ENCODE measurements at regions not wholly inside any gene's neighbourhood (a gene's known extent, or its start where the extent isn't known, plus 50 kb on each side); places are given as distances from the start of the nearest gene placed in this dataset.
"Not testable (repeated sequence)": the region's sequence is repeated elsewhere in the genome, so short reads cannot be mapped to it uniquely, and the experiment has no call there.

DNA sequence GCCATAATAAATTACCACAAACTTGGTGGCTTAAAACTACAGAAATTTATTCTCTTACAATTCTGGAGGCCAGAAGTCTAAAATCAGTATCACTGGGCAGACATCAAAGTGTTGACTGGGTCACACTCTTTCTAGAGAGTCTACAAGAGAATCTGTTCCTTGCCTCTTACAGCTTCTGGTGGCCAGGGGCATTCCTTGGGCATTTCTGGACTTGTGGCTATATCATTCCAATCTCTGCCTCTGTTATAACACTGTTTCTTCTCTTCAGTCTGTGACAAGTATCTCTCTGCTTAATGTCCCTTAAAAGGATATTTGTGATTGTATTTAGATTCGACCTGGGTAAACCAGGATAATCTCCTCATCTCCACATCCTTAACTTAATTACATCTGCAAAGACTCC, 207.3 kb upstream of the DCAF8L1 start:
- no peak for DNase-seq

DNA sequence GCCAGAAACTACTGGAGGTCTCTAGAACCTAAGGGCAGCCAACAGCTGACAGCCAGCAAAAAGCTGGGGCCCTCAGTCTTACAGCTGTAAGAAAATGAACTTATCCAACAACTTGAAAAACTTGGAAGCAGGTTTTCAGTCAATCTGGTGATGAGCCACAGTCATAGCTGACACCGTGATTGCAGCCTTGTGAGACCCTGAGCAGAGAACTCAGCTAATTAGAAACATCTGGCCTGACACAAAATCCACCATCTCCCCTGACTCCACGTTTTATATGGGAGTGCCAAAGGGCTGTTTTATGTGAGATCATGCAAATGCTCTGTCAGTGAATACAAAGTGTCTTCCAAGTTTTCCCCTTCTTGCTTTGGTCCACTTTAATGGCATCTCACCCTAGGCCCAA, 198.8 kb upstream of the DCAF8L1 start:
- DNase-seq = no peak

DNA sequence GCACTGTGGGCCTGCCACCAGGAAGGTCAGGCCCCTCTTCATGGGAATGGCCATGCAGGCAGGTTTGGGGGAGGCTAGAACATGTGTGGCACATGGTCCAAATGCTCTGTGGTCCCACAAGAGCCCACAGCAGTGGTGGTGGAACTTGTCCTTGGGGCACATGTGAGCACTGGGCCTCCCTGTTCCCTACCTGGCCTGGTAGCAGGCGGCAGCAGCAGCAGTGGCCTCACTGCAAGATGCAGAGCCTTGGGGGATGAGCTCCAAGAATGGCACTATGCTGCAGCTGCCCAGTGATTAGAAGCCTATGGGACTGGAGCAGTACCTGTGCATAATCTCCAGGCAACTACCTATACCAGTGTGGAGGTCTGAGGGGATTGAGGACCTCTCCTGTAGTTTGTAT, 197.0 kb upstream of the DCAF8L1 start:
- no peak for DNase-seq

DNA sequence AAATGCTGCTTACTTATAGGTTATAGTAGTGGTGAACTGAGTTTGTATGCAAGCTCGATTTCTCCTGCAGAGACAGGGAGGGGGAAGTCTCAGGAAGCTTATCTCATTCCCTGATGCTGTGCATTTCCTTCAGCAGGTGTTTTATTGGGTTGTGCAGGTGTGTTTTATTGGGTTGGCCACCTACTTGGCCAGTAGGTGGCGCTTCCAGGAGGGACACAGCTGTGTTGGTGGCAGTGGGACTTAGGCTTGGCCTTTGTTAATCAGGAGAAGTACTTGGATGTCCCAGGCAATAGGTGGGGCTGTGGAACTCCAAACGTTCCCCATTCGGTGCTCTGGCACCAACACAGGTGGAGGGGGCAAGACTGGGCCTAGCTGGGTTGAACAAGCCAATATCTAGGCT, 196.0 kb upstream of the DCAF8L1 start:
- no peak for DNase-seq

DNA sequence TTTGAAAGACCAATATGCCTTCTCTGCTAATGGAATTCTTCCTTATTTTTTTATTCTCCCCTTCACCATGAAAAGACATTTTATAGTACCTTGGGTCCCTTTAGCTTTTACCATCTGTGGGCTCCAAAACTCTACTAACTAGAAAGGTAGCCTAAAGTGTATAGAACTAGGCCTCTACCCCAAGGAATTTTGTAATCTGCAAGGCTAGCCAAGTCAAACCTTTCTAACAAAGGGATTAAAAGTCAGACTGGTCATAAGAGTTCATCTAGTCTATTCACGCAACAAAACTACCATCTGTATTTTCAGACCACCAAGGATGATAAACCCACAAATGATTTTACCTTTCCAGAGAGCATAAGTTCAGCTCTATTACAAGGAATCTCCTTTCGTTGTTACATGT, 189.5 kb upstream of the DCAF8L1 start:
- DNase-seq = no peak

DNA sequence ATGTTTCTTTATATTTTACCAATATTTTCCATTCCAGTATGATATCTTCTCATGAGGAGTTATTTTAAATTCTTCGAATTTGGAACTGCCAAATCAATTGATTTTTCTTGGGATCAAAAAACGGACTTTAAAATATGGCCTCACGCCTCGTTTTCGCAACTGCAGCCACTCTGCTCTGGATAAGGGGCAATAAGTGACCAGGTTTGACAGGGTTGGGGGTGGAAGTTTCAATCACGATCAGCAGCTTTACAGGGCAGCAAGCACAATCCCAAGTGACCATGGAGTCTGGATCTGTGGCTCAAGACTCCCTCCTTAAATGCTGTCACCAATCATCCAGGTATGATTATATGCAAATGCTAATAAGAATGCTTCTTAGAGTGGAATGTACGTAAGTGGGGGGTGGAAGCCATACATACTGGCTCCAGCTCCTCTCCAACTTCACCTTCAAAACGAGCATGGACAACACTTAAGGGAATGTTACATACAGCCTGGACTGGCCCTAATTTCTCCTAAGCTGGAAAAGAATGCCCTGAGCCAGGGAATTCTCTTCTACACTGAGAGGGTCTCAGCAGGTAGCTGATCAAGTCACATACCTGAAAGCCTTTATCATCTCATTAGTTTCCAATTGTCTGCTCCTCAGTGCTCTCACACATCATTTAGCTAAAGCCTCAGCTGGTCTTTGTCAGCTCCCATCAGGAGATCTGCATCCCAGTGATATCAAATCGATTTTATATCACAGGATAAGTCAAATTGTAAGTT, 176.9 kb upstream of the DCAF8L1 start:
- no peak for DNase-seq

DNA sequence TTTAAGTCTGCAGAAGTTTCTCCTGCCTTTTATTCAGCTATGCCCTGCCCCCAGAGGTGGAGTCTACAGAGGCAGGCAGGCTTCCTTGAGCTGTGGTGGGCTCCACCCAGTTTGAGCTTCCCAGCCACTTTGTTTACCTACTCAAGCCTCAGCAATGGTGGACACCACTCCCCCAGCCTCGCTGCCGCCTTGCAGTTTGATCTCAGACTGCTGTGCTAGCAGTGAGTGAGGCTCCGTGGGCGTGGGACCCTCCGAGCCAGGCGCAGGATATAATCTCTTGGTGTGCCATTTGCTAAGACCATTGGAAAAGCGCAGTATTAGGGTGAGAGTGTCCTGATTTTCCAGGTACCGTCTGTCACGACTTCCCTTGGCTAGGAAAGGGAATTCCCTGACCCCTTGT, 171.0 kb upstream of the DCAF8L1 start:
- not testable (repeated sequence) for DNase-seq

DNA sequence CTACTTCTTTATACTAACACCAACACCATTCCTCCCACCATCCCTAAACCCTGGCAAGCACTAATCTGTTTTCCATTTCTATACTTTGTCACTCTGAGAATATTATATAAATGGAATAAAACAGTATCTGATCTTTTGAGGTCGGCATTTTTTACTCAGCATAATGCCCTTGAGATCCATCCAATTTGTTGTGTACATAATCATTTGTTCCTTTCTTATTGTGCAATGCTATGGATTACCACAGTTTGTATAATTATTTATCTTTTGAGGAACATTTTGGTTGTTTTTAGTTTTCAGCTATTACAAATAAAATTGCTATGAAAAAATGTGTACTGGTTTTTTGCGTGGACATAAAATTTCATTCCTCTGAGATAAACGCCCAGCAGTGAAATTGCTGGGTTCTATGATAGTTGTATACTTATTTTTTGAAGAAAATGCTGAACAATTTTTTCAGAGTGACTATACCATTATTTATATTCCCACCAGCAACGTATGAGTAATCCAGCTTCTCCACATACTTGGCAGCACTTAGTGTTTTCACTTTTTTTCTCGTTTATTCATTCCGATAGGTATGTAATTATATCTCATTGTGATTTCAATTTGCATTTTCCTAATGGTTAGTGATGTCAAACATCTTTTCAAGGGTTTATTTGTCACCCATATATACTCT, 154.3 kb upstream of the DCAF8L1 start:
- DNase-seq = no peak

DNA sequence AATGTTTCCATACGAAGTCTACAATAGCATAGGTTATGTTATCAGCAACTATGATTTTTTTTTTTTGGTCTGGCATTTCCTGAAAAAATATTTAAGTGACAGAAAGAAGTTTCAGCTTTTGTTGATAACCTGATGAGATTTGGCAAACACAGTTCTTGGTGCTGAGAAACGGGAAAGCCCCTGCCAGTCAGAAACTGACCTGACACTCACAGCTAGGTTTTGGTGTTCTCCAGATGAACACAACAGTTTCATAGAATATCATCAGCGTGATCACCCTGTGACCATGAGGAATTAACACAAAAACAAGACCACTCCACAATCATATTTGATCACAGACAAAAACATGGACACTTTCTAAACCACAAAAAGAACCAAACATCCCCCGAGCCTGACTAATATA, 152.5 kb upstream of the DCAF8L1 start:
- no peak for DNase-seq

DNA sequence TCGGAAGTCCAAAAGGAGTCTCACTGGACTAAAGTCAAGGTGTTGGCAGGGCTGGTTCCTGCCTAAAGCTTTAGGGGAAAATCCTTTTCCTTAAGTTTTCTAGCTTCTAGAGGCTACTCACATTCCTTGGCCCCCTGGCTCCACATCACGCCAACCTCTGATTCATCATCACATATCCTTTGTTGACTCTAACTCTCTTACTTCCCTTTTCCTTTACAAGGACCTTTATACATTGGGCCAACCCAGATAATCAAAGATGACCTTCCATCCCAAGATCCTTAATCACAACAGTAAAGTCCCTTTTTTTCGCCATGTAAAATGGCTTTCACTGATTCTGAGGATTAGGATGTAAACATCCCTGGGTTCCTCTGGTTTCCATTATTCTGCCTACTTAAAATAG, 146.4 kb upstream of the DCAF8L1 start:
- no peak for DNase-seq

DNA sequence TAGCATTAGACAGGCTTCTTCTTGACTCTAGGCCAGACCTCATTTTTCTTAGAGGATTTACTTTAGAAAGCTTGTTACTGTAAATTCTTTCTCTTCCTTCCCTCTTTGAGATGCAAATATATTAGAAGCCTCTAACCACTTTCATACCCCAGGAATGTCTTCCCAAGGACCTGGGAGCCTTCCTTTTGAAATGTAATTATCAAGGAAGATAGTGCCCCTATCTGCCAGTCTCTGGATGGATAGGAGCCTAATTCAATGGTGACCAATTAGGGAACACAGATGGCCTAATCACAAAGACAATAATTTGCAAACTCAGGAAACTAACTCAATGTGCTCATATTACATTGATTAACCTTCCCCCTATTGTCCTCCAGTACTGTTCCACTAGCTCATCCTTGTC, 145.6 kb upstream of the DCAF8L1 start:
- DNase-seq = no peak

DNA sequence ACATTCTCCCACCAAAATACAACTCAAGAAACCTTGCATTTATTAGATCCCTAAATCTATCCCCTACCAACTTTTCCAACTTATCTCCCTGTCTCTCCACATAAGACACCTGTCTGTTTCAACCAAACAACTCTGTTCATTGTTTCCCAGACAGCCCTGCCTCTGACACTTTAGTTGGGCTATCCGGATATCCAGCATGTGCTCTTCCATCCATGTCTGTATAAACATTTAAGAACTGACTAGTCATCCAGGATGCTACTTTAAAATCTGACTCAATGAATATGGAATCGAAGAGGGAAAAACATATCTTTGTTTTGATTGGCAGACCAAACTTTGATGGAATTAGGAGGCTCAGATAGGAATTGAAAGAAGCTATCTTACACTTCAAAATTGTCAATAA, 143.2 kb upstream of the DCAF8L1 start:
- DNase-seq = no peak

DNA sequence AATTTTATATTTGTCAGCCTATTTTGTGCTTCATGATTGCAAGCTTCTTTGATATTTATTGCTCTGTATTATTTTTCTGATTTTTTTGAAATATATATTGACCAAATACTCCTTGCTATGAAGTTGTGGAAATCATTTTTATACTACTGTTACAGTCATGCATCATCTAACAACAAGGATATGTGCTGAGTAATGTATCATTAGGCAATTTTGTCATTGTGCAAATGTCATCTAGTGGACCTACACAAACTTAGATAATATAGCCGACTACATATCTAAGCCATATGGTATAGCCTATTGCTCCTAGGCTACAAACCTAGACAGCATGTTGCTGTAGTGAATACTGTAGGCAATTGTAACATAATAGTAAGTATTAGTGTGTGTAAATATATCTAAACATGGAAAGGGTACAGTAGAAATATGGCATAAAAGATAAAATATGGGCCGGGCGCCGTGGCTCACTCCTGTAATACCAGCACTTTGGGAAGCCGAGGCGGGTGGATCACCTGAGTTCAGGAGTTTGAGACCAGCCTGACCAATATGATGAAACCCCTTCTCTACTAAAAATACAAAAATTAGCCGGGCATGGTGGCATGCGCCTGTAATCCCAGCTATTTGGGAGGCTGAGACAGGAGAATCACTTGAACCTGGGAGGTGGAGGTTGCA, 139.5 kb upstream of the DCAF8L1 start:
- DNase-seq = not testable (repeated sequence)

DNA sequence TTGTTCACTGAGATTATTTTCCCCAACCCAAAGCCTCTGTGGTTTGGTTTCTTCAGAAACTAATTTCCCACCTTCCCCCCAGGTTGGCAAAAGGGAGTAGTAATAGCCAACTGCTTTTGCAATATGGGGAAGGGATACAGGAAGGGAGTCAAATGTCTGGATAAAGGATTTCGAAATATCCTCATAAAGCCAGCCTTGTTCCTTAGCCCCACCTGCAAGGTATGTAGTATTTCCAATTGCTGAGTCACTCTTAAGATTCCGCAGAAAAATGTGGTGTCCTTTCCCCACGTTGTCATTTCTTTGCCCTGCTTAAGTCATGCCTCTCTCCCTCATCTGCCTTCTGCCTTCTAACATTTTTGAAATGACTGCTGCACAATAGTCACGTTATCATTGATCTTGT, 138.8 kb upstream of the DCAF8L1 start:
- no peak for DNase-seq

DNA sequence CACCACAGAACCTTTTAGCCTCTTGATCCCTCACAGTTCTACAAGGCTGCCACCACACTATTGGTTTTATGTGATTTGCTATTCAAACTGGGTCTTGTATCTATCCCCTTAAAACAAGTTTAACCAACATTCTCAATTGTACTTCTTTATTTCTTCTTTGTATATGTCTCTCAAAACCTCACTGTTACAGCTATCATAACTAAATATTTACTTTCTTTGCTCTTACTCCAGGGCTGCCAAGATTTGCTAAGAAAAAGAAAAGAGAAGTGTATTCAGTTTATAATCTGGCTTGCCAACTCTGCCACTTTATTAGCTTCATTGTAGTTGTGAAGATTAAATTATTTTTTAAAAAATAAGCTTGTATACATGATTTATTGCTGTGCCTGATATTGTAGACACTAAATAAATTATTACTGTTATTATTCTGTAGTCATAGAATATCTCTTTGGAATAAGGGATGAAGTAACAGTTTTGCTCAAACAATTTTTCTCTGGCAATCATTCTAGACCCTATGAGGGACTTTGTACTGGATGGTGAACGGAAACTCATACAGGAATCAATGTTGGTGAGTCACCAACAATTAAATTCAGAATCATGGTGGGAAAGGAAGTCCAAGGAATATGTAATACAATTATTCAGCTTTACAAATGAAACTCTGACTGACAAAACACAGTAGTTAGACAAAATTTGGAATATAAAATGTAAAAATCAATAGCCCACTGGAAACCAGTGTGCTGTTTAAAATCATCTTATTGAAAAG, 127.1 kb upstream of the DCAF8L1 start:
- DNase-seq = no peak

DNA sequence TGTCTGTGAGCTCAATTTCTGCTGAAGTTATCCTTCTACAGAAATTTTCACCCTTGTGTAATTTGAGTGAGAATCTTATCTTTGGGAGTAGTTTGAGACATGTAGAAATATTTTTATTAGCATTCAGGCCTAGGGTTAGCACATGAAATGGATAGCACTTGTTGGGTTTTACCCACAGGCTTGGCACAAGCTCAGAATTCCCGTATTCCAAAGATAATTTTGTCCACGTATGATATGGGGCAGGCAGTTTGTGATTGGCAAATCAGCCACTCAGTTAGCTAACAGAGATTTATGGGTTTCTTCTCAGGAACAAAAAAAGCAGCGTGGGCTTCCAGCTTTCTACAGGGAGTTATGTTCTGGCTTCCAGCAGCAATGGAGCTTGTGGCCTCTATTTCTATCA, 117.9 kb upstream of the DCAF8L1 start:
- DNase-seq = no peak

DNA sequence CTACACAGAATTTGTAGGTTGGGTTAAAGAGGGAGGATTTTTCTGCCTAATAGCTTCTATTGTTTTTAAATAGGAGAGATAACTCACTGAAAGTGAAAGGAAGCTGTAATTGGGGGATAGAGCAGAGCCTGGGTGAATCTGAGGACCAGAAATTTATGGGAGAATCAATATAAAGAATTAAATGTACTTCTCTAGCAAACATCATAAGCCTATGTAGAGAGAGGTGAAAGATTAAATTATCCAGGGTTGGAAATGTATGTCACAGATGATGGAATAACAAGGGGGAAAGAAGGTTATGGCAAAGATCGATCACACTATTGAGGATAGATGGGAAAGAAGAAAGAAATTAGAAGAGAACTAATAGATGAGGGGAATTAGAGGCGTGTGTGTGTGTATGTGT, 104.4 kb upstream of the DCAF8L1 start:
- DNase-seq = no peak

DNA sequence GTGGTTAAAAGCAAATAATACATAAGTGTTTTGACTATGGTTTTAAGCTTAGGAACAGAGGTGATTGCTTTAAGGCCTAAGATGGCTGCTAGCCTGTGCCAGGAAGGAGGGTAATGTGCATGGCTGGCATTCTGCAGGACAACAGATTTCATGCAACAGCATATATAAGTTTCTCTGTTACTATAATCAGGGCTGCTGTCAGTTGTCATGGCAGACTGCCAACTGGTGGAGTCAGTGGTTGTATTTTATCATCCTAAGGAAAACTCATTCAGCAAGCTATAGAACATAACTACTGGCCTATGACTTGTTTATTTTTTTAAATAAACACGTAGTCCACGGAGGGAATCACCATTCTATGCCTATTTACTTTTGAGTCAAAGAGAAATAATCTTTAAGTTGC, 77.7 kb upstream of the DCAF8L1 start:
- DNase-seq = no peak

DNA sequence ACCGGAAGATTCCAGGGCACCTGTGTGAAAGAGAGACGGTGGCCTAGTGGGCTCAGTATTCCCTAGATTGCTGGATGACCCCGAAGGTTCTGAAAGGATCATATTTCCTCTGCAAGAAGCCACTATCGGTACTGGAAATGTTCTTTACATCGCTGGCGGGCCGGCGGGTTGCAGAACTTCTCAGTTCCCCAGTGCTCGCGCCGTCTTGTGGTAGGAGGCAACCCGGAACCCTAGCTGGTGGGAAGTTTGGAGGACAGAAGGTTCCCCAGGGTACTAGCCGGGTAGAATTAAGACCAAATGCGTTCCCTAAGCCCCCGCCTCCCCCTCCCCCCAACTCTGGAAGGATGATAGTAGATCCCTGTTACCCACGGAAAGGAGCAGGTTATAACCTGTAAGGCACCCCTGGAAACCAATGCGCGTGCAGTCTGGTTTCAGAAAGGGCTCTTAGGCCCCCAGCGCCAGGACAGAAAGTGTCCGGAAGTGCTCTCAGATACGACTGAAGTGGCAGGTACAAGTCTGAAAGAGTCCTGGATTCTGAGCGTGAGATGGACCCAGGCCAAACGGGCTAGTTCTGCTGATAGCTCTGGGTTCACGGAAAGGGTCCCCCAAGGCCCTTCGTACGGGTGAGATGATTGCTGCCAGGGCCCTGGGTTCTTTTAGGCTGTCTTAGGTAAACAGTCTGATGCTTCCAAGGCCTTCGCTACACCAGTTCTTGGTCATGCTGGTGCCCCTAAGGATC, 61.7 kb upstream of the DCAF8L1 start:
- peak; percentile 35 to 47 for DNase-seq

DNA sequence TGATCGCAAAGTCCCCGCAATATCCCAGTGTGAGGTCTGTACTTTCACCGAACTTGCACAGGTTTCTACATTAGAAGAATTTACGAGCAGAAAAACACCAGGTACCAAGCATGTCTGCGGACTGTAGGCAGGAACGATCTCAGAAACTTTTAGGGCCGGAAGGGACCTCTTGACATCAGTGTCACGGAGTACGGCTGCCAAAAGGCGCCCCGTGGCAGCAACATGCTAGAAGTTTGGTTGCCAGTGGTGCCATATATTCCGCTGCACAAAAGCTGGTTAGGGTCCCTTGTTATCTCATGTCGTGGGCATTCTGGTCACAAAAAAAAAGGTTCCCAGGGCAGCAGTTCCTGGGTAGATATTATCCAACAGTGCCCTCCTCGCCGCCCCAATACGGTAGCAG, 61.0 kb upstream of the DCAF8L1 start:
- peak; percentile 42 to 62 for DNase-seq

DNA sequence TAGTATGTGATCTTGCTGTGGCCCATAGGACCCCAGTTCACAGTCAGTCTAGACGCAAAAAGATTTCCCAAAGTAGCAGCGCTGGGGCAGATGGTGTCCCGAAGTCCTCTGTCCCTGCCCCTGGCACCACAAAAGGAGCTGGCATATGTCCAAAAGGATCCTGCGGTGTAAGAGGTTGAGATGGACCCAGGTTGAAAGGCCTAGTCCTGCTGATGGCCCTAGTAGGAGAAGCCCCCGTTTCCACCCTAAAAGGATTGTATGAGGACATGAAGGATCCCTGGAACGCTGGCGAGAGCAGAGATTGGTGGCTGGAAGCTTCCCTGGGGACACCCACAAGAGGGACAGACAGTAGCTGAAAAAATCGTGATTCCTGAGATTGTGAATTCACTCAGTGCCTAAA, 58.0 kb upstream of the DCAF8L1 start:
- DNase-seq = no peak

Data from SHP77 (cell line).